Panc1 (cell line): ENCODE measurements at regions not wholly inside any gene's neighbourhood (a gene's known extent, or its start where the extent isn't known, plus 50 kb on each side); places are given as distances from the start of the nearest gene placed in this dataset.

Source experiments
- ATAC-seq: fragments of 200-7000 bp; cut with Tn5 transposase; 2 replicates; pipeline ENCODE4 v1.9.1; 2020; ENCODE audit warnings: mild to moderate bottlenecking, moderate library complexity
- BruUV-seq: library from RNA; stranded (reverse); fragments of 400-500 nt; replicated peaks from 2 replicates; lab custom pipeline; 2021; lab: Mats Ljungman, UMichigan
- CTCF ChIA-PET: fragments of 300-600 bp; sonication (Branson Sonifier 250); formaldehyde crosslinking; loops from one replicate; lab custom pipeline; 2022; ENCODE audit warnings: antibody characterized with exemption; lab: Charles Lee
- POLR2A ChIA-PET: fragments of 300-600 bp; sonication (Branson Sonifier 250); formaldehyde crosslinking; loops from one replicate; lab custom pipeline; 2022; ENCODE audit warnings: antibody characterized with exemption; lab: Charles Lee
- DNase-seq: peaks from one replicate; pipeline ENCODE4 v3.0.0-alpha.2; 2010; ENCODE audit warnings: low read depth, low spot score
- H3K27ac ChIP-seq: 2 replicates; pipeline ENCODE4 v1.5.1; 2011; ENCODE audit warnings: mild to moderate bottlenecking, low read length, inconsistent platforms
- H3K27me3 ChIP-seq: fragments of 200-500 bp; sonication (Bioruptor generic); 2 replicates; pipeline ENCODE4 v1.6.0; 2014; ENCODE audit warnings: low read length, inconsistent platforms; ENCODE audit not compliant: control insufficient read depth, insufficient read depth
- H3K36me3 ChIP-seq: fragments of 200-500 bp; sonication (Bioruptor generic); 2 replicates; pipeline ENCODE4 v1.5.1; 2014; ENCODE audit warnings: inconsistent platforms, mild to moderate bottlenecking, low read length, moderate library complexity; ENCODE audit not compliant: control insufficient read depth, insufficient read depth
- H3K4me1 ChIP-seq: 2 replicates; pipeline ENCODE4 v1.5.1; 2011; ENCODE audit warnings: inconsistent platforms, mild to moderate bottlenecking, low read length, moderate library complexity; ENCODE audit not compliant: control insufficient read depth, insufficient read depth
- H3K4me3 ChIP-seq, 2 experiments: 2 replicates each; pipeline ENCODE4 v1.5.1; 2011 to 2012; ENCODE audit warnings: low read depth in 2 of 2, low read length in 2 of 2, mild to moderate bottlenecking in 2 of 2, inconsistent platforms in 1 of 2, moderate library complexity in 1 of 2
- H3K9me3 ChIP-seq: fragments of 200-500 bp; sonication (Bioruptor generic); 2 replicates; pipeline ENCODE4 v1.5.1; 2014; ENCODE audit warnings: low read depth, mild to moderate bottlenecking, inconsistent platforms, low read length, moderate library complexity; ENCODE audit not compliant: control insufficient read depth, insufficient read depth
- POLR2AphosphoS5 ChIP-seq: IDR thresholded peaks from 2 replicates; pipeline ENCODE4 v1.6.1; 2012; ENCODE audit warnings: mild to moderate bottlenecking, low read depth, low read length, moderate library complexity
- SIN3A ChIP-seq: IDR thresholded peaks from 2 replicates; pipeline ENCODE4 v1.6.1; 2012; ENCODE audit warnings: low read depth, mild to moderate bottlenecking, low read length, moderate library complexity, borderline replicate concordance; ENCODE audit not compliant: insufficient read depth
- TCF7L2 ChIP-seq: IDR thresholded peaks from 2 replicates; pipeline ENCODE4 v1.6.1; 2011; ENCODE audit warnings: mild to moderate bottlenecking, low read depth, low read length, inconsistent platforms
- in situ Hi-C: cut with HindIII; loops from 2 replicates; pipeline ENCODE4 v1.10.0; 2016; ENCODE audit warnings: low sequenced_read_pairs, low pct_unique_long_range_greater_than_20kb
- intact Hi-C: fragments of 100-400 bp; cut with micrococcal nuclease; formaldehyde crosslinking; loops from one replicate; pipeline ENCODE4 v1.10.0; 2022; ENCODE audit not compliant: unreplicated experiment
- TF ChIP-seq, protein P1 (sequence below), 2 experiments: IDR thresholded peaks; 2 replicates each; pipeline ENCODE4 v1.6.1; 2011 to 2012; ENCODE audit warnings: low read depth in 2 of 2, control low read depth in 1 of 2, low read length in 1 of 2, mild to moderate bottlenecking in 1 of 2, moderate library complexity in 1 of 2; ENCODE audit not compliant: insufficient read depth in 1 of 2
- TF ChIP-seq, protein P2 (sequence below): fragments of 450-650 bp; IDR thresholded peaks from 2 replicates; pipeline ENCODE4 v1.5.1; 2017; ENCODE audit warnings: mild to moderate bottlenecking

DNA sequence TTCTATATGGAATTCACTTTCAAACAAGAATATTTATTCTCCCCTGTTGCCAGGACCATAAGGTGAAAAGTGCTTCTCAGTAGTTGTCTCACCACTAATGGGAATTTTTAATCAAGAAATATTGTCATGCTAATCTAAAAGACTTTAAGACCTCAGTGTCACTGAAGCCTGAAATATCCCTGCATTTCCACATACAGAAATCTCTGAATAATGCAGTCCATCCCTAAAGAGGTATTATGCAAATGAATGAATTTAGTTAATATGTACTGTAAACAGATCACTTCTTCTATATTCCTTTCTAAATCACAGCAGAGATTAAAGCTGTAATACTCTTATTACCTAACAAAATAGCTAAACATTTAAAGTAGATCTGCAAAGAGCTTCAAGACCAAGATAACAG, 531.1 kb upstream of the CDH6 start:
- no peaks in the 10 kb centered on the region for H3K36me3 ChIP-seq
- DNase-seq (no peak), ATAC-seq (no peak)
- TF ChIP-seq SIN3A, result no peak
- TF ChIP-seq, protein P1, sequence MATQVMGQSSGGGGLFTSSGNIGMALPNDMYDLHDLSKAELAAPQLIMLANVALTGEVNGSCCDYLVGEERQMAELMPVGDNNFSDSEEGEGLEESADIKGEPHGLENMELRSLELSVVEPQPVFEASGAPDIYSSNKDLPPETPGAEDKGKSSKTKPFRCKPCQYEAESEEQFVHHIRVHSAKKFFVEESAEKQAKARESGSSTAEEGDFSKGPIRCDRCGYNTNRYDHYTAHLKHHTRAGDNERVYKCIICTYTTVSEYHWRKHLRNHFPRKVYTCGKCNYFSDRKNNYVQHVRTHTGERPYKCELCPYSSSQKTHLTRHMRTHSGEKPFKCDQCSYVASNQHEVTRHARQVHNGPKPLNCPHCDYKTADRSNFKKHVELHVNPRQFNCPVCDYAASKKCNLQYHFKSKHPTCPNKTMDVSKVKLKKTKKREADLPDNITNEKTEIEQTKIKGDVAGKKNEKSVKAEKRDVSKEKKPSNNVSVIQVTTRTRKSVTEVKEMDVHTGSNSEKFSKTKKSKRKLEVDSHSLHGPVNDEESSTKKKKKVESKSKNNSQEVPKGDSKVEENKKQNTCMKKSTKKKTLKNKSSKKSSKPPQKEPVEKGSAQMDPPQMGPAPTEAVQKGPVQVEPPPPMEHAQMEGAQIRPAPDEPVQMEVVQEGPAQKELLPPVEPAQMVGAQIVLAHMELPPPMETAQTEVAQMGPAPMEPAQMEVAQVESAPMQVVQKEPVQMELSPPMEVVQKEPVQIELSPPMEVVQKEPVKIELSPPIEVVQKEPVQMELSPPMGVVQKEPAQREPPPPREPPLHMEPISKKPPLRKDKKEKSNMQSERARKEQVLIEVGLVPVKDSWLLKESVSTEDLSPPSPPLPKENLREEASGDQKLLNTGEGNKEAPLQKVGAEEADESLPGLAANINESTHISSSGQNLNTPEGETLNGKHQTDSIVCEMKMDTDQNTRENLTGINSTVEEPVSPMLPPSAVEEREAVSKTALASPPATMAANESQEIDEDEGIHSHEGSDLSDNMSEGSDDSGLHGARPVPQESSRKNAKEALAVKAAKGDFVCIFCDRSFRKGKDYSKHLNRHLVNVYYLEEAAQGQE (IDR thresholded peaks at IDR 0.05; ENCODE audit: insufficient read depth in 1 of 2, low read depth in 2 of 2, low read length in 1 of 2), result no peak
- no peak for TF ChIP-seq TCF7L2
- TF ChIP-seq, protein P2, sequence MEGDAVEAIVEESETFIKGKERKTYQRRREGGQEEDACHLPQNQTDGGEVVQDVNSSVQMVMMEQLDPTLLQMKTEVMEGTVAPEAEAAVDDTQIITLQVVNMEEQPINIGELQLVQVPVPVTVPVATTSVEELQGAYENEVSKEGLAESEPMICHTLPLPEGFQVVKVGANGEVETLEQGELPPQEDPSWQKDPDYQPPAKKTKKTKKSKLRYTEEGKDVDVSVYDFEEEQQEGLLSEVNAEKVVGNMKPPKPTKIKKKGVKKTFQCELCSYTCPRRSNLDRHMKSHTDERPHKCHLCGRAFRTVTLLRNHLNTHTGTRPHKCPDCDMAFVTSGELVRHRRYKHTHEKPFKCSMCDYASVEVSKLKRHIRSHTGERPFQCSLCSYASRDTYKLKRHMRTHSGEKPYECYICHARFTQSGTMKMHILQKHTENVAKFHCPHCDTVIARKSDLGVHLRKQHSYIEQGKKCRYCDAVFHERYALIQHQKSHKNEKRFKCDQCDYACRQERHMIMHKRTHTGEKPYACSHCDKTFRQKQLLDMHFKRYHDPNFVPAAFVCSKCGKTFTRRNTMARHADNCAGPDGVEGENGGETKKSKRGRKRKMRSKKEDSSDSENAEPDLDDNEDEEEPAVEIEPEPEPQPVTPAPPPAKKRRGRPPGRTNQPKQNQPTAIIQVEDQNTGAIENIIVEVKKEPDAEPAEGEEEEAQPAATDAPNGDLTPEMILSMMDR, result no peak
- no peak for TF ChIP-seq POLR2AphosphoS5
- POLR2A ChIA-PET, result interaction anchor here (0.6 kb wide), 1 partner anchor 519 kb away, joined by 3 read pairs; no protein-coding TSS in a partner anchor
- CTCF ChIA-PET, result no interaction called here
- no peaks in the 10 kb centered on the region for H3K9me3 ChIP-seq
- intact Hi-C loops (no loop called here), in situ Hi-C loops (no loop called here)
- H3K27ac ChIP-seq, result no peak overlapping the region
- H3K27me3 ChIP-seq, result no peaks in the 10 kb centered on the region
- BruUV-seq, result no TSS peak
- no peak overlapping the region for H3K4me3 ChIP-seq
- no peaks in the 10 kb centered on the region for H3K4me1 ChIP-seq

DNA sequence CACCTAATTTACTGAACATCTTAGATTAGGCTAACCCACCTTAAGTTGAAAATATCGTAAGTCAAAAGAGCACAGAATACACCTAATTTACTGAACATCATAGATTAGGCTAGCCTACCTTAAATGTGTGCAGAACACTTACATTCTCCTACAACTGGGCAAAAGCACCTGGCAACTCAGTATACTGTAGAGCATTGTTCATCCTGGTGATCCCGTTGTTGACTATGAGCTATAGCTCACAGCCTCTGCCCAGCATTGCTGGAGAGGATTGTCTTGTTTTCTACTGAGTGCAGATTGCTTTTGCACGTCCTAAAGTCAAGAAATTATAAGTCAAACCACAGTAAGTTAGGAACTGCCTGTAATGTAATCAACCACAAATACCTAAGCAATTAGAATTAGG, 531.8 kb upstream of the CDH6 start:
- ATAC-seq (no peak), DNase-seq (no peak)
- TF ChIP-seq SIN3A (no peak), TCF7L2 (no peak), POLR2AphosphoS5 (no peak)
- TF ChIP-seq, protein P2, result no peak
- TF ChIP-seq, protein P1 (IDR thresholded peaks at IDR 0.05; ENCODE audit: insufficient read depth in 1 of 2, low read depth in 2 of 2, low read length in 1 of 2), result no peak
- BruUV-seq, result no TSS peak
- POLR2A ChIA-PET, result no interaction called here
- CTCF ChIA-PET, result no interaction called here
- intact Hi-C loops, result no loop called here
- in situ Hi-C loops, result no loop called here
- H3K27ac ChIP-seq, result no peak overlapping the region
- no peaks in the 10 kb centered on the region for H3K27me3 ChIP-seq
- no peaks in the 10 kb centered on the region for H3K4me1 ChIP-seq
- H3K36me3 ChIP-seq, result no peaks in the 10 kb centered on the region
- no peaks in the 10 kb centered on the region for H3K9me3 ChIP-seq
- no peak overlapping the region for H3K4me3 ChIP-seq
